Activated CD8-positive, alpha-beta T cell treated with anti-CD3 and anti-CD28 coated beads, Interleukin-2, amount 10 ng/mL, durations not matched to agents 7 days and 5 days (primary cell): ENCODE measurements at regions not wholly inside any gene's neighbourhood (a gene's known extent, or its start where the extent isn't known, plus 50 kb on each side); places are given as distances from the start of the nearest gene placed in this dataset.

Experiments used
- ATAC-seq: fragments of 150-1000 bp; cut with Tn5 transposase; one replicate; pipeline ENCODE4 v1.10.0; 2021; ENCODE audit warnings: moderate library complexity
- CTCF ChIA-PET: fragments of 350-600 bp; sonication (Branson Sonifier 250); formaldehyde crosslinking; loops from one replicate; lab custom pipeline; 2021; ENCODE audit warnings: antibody characterized with exemption; lab: Charles Lee
- POLR2A ChIA-PET: fragments of 350-600 bp; sonication (Branson Sonifier 250); formaldehyde crosslinking; loops from one replicate; lab custom pipeline; 2021; ENCODE audit warnings: antibody characterized with exemption; lab: Charles Lee
- DNase-seq: peaks from one replicate; pipeline ENCODE4 v3.0.0-alpha.2; 2020
- H3K27ac Mint-ChIP-seq: one replicate; pipeline ENCODE4 v1.8.0; 2021; ENCODE audit warnings: mild to moderate bottlenecking, mixed read lengths
- H3K27me3 Mint-ChIP-seq: one replicate; pipeline ENCODE4 v1.8.0; 2021; ENCODE audit warnings: low read depth, mixed read lengths
- H3K36me3 Mint-ChIP-seq: one replicate; pipeline ENCODE4 v1.8.0; 2021; ENCODE audit warnings: low read depth, mixed read lengths
- H3K4me1 Mint-ChIP-seq: one replicate; pipeline ENCODE4 v1.8.0; 2021; ENCODE audit warnings: low read depth, mixed read lengths
- H3K4me3 Mint-ChIP-seq: one replicate; pipeline ENCODE4 v1.8.0; 2021; ENCODE audit warnings: mild to moderate bottlenecking, mixed read lengths
- H3K9me3 Mint-ChIP-seq: one replicate; pipeline ENCODE4 v1.8.0; 2022; ENCODE audit warnings: mixed read lengths; ENCODE audit not compliant: insufficient read depth

DNA sequence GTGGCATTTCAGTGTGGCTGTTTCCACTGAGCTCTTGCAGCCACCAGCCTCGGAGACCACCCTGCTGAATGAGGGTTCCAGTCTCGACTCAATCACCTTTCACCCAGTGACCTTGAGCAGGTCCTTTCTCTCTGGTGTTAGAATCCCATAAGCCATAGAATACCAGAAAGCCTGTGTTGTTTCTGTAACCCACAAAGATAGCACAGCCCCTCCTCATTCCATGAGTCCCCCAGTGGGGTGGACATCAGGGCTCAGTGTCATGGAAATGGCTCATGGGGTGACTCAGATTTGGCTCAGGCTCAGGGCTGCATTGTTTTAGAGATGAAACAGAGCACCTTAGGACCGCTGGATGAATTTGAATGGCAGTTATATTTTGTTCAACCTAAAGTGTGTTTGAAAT is 171.5 kb downstream of the PTPN11 start:
- Mint-ChIP-seq H3K9me3 (no peaks in the 10 kb centered on the region), H3K4me1 (no peaks in the 10 kb centered on the region), H3K27me3 (peaks cover 9% of the 10 kb centered on the region), H3K27ac (no peak overlapping the region), H3K4me3 (no peak overlapping the region), H3K36me3 (no peaks in the 10 kb centered on the region)
- ChIA-PET POLR2A (interaction anchor here (0.6 kb wide), 1 partner anchor 25 kb away, joined by 3 read pairs; no protein-coding TSS in a partner anchor), CTCF (no interaction called here)
- ATAC-seq = no peak
- no peak for DNase-seq

DNA sequence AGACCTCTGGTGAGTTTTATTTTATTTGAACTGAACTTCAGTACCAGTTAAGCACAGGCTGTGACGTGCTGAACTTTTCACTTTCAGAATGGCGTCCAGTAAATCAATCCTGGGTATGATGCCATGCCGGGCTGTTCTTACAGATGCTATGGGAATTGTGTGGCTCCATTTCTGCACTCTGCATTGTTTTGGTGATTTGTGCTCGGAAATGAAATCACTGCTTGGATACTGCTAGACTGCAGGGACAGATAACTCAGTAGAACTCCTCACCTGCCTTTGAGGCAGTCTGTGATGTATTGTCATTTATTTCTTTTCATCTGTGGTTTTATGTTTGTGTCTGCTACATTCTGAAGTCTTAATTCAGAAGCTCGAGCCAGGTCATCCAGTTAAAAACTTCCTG is 172.7 kb downstream of the PTPN11 start:
- Mint-ChIP-seq H3K9me3 (no peaks in the 10 kb centered on the region), H3K27ac (no peak overlapping the region), H3K27me3 (peaks cover 12% of the 10 kb centered on the region), H3K4me3 (no peak overlapping the region), H3K4me1 (no peaks in the 10 kb centered on the region), H3K36me3 (no peaks in the 10 kb centered on the region)
- no peak for ATAC-seq
- no peak for DNase-seq
- CTCF ChIA-PET = no interaction called here
- POLR2A ChIA-PET = no interaction called here

DNA sequence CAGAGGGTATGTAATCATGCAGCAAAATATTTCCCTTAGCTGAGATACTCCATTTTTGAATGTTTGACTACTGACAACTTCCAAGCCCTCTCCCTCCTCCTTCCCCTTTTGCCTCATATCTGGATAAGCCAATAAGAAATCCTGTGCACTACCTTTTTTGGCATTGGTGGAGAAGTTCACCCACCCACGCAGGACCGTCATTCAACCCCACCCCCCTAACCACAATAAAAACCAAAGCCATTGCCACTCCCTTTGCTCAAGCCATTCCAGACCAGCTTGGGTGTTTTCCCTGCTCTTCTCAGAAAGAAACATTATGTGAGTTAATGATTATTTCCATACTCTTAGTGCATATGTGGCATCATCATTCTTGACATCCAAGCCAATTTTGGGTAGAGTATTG is 176.7 kb downstream of the PTPN11 start:
- Mint-ChIP-seq H3K4me3 (no peak overlapping the region), H3K27me3 (peaks cover 17% of the 10 kb centered on the region), H3K4me1 (no peaks in the 10 kb centered on the region), H3K36me3 (no peaks in the 10 kb centered on the region), H3K27ac (no peak overlapping the region), H3K9me3 (peaks cover 2% of the 10 kb centered on the region)
- POLR2A ChIA-PET = no interaction called here
- ATAC-seq = no peak
- DNase-seq = no peak
- CTCF ChIA-PET = no interaction called here

DNA sequence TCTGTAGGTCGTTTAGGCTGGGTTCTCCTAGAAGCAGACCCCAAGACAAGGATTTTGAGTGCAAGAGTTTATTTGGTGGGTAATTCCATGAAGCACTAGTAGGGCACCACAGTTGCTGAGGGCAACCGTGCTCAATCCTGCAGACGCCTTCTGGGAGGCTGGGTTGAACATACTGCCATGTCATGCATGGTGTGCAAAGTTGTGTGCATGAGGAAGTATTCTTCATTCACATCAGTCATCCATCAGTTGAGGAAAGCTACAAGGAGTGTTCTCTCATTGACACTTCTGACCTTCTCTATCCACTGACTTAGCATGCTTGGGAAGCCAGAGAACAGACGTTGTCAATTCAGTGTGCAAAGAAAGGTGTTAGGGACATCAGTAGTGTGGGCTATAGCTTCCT is 179.2 kb downstream of the PTPN11 start:
- ChIA-PET POLR2A (no interaction called here), CTCF (no interaction called here)
- no peak overlapping the region for H3K27ac Mint-ChIP-seq
- no peaks in the 10 kb centered on the region for H3K36me3 Mint-ChIP-seq
- ATAC-seq (no peak), DNase-seq (no peak)
- H3K9me3 Mint-ChIP-seq = peaks cover 5% of the 10 kb centered on the region
- H3K4me3 Mint-ChIP-seq = no peak overlapping the region
- H3K4me1 Mint-ChIP-seq = no peaks in the 10 kb centered on the region
- peaks cover 19% of the 10 kb centered on the region for H3K27me3 Mint-ChIP-seq

DNA sequence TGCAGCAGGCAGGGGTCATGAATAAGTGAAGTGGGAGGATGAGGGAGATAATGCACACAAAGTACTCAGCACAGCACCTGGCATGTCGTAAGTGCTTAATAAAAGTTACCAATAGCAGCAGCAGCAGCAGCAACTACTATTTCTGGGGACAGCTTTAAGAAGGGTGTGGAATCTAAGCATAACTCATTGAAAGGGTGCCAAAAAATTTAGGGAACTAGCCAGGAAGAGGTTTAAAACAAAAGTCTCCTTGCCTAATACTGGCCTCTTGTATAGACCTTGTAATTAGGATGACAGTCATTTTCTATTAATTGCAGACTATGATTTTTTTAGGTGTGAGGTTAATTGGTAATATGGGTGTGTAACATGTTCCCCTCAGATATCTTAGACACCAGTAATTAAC is 179.9 kb downstream of the PTPN11 start:
- ChIA-PET POLR2A (no interaction called here), CTCF (no interaction called here)
- H3K4me1 Mint-ChIP-seq = no peaks in the 10 kb centered on the region

DNA sequence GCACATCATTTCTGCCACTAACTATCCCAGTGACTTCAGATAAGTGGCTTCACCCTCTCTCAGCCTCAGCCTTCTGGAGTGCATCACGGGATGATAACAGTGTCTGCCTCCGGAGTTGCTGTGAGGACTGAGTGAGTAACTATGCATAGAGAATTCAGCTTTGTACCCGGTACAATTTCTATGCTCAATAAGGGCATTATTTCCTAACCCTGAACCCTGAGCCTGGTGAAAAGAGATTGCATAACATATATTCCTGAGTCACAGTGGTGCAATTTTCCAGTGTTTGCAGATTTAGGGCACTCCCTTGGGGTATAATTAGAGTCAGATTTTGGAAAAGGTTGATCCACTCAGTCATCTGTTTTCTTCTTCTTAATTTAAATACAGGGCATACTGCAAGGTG is 181.1 kb downstream of the PTPN11 start:
- ATAC-seq (no peak), DNase-seq (no peak)
- Mint-ChIP-seq H3K27ac (no peak overlapping the region), H3K36me3 (no peaks in the 10 kb centered on the region), H3K4me1 (no peaks in the 10 kb centered on the region), H3K27me3 (peaks cover 22% of the 10 kb centered on the region), H3K4me3 (no peak overlapping the region), H3K9me3 (peaks cover 5% of the 10 kb centered on the region)
- POLR2A ChIA-PET = no interaction called here
- CTCF ChIA-PET = no interaction called here

More for the DNA sequence above, 179.9 kb downstream of the PTPN11 start:
- no peak overlapping the region for H3K4me3 Mint-ChIP-seq
- ATAC-seq = no peak
- no peaks in the 10 kb centered on the region for H3K36me3 Mint-ChIP-seq
- DNase-seq = no peak
- no peak overlapping the region for H3K27ac Mint-ChIP-seq
- H3K27me3 Mint-ChIP-seq = peaks cover 23% of the 10 kb centered on the region
- H3K9me3 Mint-ChIP-seq = peaks cover 5% of the 10 kb centered on the region

DNA sequence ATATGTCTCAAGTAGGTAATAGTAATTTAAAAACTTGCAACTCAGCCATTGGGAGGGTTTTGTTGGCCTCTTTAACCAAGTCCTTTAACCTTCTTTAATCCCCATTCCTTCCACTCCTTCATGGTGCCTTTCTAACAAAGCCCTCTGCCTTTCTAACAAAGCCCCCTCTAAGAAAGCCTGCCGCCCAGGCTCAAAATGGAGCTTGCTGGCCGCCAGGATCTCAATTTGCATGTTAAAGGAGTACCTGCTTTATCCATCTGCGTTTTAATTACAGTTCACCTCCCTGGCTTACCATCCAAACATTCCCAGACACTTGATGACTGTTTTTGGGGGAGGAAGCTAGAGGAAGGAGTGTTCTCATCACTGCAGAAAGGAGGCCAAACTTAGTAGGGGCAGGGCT is 183.4 kb downstream of the PTPN11 start:
- H3K27me3 Mint-ChIP-seq = peaks cover 23% of the 10 kb centered on the region
- H3K4me3 Mint-ChIP-seq = no peak overlapping the region
- H3K4me1 Mint-ChIP-seq = no peaks in the 10 kb centered on the region
- ChIA-PET POLR2A (no interaction called here), CTCF (no interaction called here)
- no peak for ATAC-seq
- no peaks in the 10 kb centered on the region for H3K36me3 Mint-ChIP-seq
- DNase-seq = no peak
- H3K27ac Mint-ChIP-seq = no peak overlapping the region
- peaks cover 5% of the 10 kb centered on the region for H3K9me3 Mint-ChIP-seq

DNA sequence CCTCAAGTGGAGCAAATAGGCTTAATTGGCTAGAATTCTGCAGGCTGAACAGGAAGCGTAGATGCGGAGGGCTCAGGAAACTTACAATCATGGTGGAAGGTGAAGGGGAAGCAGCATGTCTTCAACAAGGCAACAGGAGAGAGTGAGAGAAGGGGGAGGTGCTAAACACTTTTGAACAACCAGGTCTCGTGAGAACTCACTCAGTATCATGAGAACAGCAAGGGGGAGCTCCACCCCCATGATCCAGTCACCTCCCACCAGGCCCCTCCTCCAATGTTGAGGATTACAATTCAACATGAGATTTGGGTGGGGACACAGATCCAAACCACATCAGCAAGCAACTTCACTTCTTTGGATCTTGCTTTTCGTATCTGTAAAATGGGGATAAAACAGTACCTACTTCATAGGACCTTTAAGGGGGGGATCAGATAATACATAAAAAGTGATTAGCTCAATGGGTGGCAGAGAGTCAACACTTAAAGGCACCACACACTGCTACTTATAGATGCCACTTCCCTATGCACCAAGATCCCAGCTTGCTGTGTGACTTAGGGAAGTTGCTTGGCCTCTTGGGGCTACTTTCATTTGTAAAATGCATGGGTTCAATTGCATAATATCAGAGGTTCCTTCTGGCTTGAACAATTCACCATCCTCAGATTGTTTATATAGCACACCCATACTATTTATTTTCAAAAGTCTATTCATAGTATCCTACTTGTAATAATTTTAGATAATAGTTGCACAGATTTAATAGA is 184.8 kb upstream of the RPH3A start:
- no peak for ATAC-seq
- Mint-ChIP-seq H3K4me3 (no peak overlapping the region), H3K4me1 (no peaks in the 10 kb centered on the region), H3K36me3 (no peaks in the 10 kb centered on the region), H3K27ac (no peak overlapping the region), H3K9me3 (no peaks in the 10 kb centered on the region), H3K27me3 (peaks cover 15% of the 10 kb centered on the region)
- no peak for DNase-seq
- ChIA-PET CTCF (no interaction called here), POLR2A (no interaction called here)

DNA sequence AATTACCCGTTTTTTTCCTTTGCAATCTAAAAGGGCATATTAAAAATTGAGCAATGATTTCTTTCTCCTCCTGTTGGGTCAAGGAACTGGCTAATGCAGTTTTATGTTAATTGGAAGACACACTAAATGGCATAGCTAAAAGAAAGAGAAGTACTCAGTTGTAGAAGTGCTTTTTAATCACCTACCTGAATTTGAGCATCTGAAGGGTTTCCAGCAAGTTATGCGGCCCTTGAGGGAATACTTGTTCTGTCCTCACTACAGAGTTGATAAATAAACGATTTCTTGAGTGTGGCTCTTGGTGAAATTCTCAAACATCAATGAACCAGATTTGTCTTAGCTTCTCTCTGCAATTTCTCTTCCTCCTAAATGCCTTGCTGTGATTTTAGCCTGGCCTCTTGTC is 184.1 kb upstream of the RPH3A start:
- Mint-ChIP-seq H3K4me1 (no peaks in the 10 kb centered on the region), H3K9me3 (no peaks in the 10 kb centered on the region), H3K27me3 (peaks cover 15% of the 10 kb centered on the region), H3K27ac (no peak overlapping the region), H3K36me3 (no peaks in the 10 kb centered on the region), H3K4me3 (no peak overlapping the region)
- CTCF ChIA-PET = no interaction called here
- ATAC-seq = no peak
- POLR2A ChIA-PET = no interaction called here
- no peak for DNase-seq

DNA sequence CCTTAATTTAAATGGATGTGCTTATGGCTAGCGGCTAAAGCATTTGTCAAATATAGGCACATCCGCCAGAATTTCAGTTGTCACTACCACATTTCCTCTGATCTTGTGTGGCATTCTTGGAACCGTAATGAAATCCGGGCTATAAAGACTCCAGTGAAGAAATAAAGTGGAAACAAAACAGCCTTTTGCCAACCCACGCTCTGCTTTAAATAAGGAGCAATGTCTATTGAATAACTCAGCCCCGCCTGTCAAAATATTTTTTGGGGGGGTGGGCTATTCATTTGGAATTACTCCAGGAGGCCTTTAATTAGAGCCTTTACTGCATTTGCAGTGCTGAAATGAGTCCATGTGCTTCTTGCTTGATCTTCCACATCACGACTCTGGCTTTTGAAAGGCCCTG is 179.6 kb upstream of the RPH3A start:
- Mint-ChIP-seq H3K9me3 (no peaks in the 10 kb centered on the region), H3K27me3 (peaks cover 4% of the 10 kb centered on the region), H3K4me3 (no peak overlapping the region), H3K27ac (no peak overlapping the region), H3K4me1 (no peaks in the 10 kb centered on the region), H3K36me3 (no peaks in the 10 kb centered on the region)
- ATAC-seq (no peak), DNase-seq (no peak)
- ChIA-PET POLR2A (no interaction called here), CTCF (no interaction called here)

DNA sequence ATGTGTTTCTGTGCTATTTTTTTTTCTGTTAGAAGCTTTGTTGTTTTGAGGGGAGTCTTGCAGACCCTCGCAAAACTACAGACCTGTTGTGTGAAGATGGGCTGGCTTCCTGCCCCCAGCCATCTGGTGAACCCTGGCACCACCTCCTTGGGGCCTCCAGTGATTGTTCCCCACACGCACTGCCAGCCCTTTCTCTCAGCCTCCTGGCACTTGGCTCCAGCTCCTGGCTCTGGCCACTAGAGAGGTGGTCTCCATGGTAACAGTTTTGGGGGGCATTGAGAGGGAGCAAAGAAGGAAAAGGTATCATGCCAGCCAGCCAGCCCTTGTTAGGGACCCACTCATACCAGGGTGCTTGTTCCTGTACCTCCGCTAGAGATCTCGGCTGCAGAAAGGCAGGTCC is 176.4 kb upstream of the RPH3A start:
- no peak for DNase-seq
- Mint-ChIP-seq H3K4me3 (no peak overlapping the region), H3K4me1 (peaks cover 3% of the 10 kb centered on the region), H3K27ac (no peak overlapping the region), H3K27me3 (peaks cover 11% of the 10 kb centered on the region), H3K9me3 (no peaks in the 10 kb centered on the region), H3K36me3 (no peaks in the 10 kb centered on the region)
- ChIA-PET CTCF (no interaction called here), POLR2A (interaction anchor here (0.6 kb wide), 1 partner anchor 25 kb away, joined by 3 read pairs; no protein-coding TSS in a partner anchor)
- ATAC-seq = no peak

DNA sequence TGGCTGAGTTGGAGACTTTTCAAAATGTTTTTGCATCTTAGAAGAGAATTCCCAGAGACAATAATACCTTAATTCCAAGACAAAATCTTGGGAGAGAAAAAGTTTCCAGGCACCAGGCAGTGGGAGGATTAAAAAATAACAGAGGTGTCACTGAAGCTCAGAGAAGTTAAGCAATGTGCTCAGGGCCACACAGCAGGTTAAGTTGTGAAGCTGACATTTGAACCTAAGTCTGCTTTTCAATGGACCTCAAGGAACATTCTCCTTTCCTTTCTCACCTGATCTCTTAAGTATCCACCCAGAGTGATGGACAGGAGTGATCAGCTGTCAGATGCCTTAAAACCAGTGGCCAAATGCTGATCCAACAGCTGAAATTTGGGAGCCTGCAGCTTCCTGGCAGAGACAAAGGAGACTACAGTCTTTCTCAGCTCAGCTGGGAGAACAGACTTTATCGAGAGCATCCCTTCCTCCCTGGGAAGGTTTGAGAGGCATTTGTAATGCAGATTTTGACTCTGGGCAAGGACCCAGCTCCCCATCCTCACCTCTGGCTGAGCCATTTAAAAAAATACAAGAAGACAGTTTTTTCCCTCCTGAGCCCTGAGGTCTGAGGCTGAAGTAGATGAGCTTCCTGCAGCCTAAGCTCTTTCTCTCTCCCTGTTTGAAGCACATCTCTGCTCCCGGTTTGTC is 174.9 kb upstream of the RPH3A start:
- DNase-seq (no peak), ATAC-seq (no peak)
- Mint-ChIP-seq H3K27ac (no peak overlapping the region), H3K9me3 (no peaks in the 10 kb centered on the region), H3K27me3 (peaks cover 11% of the 10 kb centered on the region), H3K4me3 (no peak overlapping the region), H3K36me3 (no peaks in the 10 kb centered on the region), H3K4me1 (peaks cover 3% of the 10 kb centered on the region)
- POLR2A ChIA-PET = no interaction called here
- CTCF ChIA-PET = no interaction called here
